ENCODE measurements at regions not wholly inside any gene's neighbourhood (a gene's known extent, or its start where the extent isn't known, plus 50 kb on each side); places are given as distances from the start of the nearest gene placed in this dataset.

DNA sequence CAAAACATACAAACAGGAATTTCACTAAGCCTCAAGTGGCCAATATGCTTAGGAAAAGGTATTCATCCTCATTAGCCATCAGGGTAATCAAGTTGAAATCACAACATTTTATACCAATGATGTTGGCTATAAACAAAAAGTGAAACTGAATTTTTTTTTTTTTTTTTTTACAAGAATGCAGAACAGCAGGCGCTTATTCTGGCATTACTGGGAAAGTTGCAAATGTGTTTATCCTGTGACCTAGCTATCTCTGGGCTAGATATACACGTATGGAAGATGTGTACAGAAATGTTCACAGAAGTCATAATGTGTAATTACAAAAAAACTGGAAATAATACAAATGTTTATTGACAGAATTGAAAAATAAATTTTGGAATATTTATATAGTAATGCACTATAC lies 1430.4 kb upstream of the TENM3 start:
- no peak for TF ChIP-seq POLR2AphosphoS5 (IDR thresholded peaks at IDR 0.05; ENCODE audit: borderline replicate concordance, low read depth, low read length)
- no peak for TF ChIP-seq EZH2 (IDR thresholded peaks at IDR 0.05)
